GM12891 (cell line): ENCODE measurements at regions not wholly inside any gene's neighbourhood (a gene's known extent, or its start where the extent isn't known, plus 50 kb on each side); places are given as distances from the start of the nearest gene placed in this dataset.

Experiments
- POLR2A ChIP-seq: IDR thresholded peaks from 2 replicates; pipeline ENCODE4 v1.6.1; 2011; ENCODE audit warnings: low read depth, low read length, control low read depth
- POLR2AphosphoS5 ChIP-seq: IDR thresholded peaks from 2 replicates; pipeline ENCODE4 v1.6.1; 2011; ENCODE audit warnings: low read depth, low read length, control low read depth
- TAF1 ChIP-seq: IDR thresholded peaks from 2 replicates; pipeline ENCODE4 v1.6.1; 2011; ENCODE audit warnings: low read depth, low read length, control low read depth

- TF ChIP-seq POLR2AphosphoS5 (no peak), POLR2A (no peak), TAF1 (no peak)
Observed at GRCh38 chr3:134102976-134103375, 73.3 kb upstream of the SLCO2A1 start.
